GM10248 (cell line): ENCODE measurements at regions not wholly inside any gene's neighbourhood (a gene's known extent, or its start where the extent isn't known, plus 50 kb on each side); places are given as distances from the start of the nearest gene placed in this dataset.

Experiments used
- CTCF ChIA-PET: fragments of 300-600 bp; sonication (Branson Sonifier 250); formaldehyde crosslinking; extraction: SDS; loops from one replicate; lab custom pipeline; 2021; ENCODE audit warnings: antibody characterized with exemption; lab: Yijun Ruan, JAX
- POLR2A ChIA-PET: fragments of 350-650 bp; sonication (Branson Sonifier 250); formaldehyde crosslinking; extraction: SDS; loops from one replicate; lab custom pipeline; 2020; ENCODE audit warnings: antibody characterized with exemption; lab: Yijun Ruan, JAX
- DNase-seq: peaks from one replicate; pipeline ENCODE4 v3.0.0; 2012; ENCODE audit errors: extremely low spot score
- TF ChIP-seq, protein P1 (sequence below): IDR thresholded peaks from 2 replicates; pipeline ENCODE4 v1.5.1; 2012; ENCODE audit warnings: mild to moderate bottlenecking, low read depth; ENCODE audit errors: extremely low read depth, missing control alignments, control extremely low read depth

DNA sequence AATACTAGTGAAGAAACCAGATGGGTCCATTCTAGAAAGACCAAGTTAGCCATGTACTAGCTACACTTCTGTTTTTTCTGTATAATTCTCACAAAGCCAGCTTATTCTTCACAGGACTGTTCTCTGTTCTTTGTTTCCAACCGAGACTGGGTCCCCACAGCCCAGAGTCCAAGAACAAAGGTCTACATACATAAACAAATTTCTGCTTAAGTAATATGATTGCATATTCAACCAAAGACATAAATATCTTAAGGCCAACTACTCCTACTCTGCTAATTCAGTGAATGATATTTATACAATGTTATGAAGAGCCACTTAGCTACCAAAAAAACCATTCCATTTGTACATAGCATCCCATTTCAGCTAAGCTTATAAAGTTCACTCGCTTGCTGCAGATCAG lies 299.8 kb upstream of the CCDC54 start:
- CTCF ChIA-PET, result interaction anchor here (1.1 to 2.3 kb wide), 4 partner anchors 12 to 41 kb away, joined by 3 to 11 read pairs (median 4); no protein-coding TSS in a partner anchor
- TF ChIP-seq, protein P1, sequence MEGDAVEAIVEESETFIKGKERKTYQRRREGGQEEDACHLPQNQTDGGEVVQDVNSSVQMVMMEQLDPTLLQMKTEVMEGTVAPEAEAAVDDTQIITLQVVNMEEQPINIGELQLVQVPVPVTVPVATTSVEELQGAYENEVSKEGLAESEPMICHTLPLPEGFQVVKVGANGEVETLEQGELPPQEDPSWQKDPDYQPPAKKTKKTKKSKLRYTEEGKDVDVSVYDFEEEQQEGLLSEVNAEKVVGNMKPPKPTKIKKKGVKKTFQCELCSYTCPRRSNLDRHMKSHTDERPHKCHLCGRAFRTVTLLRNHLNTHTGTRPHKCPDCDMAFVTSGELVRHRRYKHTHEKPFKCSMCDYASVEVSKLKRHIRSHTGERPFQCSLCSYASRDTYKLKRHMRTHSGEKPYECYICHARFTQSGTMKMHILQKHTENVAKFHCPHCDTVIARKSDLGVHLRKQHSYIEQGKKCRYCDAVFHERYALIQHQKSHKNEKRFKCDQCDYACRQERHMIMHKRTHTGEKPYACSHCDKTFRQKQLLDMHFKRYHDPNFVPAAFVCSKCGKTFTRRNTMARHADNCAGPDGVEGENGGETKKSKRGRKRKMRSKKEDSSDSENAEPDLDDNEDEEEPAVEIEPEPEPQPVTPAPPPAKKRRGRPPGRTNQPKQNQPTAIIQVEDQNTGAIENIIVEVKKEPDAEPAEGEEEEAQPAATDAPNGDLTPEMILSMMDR, result no peak
- POLR2A ChIA-PET, result no interaction called here
- DNase-seq, result no peak

DNA sequence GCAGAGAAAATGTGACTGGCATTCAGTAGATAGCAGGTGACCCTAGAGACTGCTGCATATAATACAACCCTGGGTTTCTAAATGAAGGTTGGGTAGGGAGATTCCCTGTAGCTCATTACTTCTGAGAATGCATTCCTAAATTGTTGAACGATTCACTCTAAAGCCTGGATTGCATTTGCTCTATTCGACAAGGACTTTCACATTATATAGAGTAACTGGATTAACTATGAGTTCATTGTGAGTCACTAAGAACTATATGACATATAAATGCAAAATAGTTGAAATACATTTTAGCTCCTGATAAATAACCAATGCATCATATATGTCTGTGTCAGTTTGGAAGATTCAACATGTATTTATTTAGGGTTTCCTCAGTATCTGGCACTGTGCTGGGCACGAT lies 294.7 kb upstream of the CCDC54 start:
- CTCF ChIA-PET, result interaction anchor here (1.3 kb wide), 2 partner anchors 10 to 14 kb away, joined by 3 to 4 read pairs; no protein-coding TSS in a partner anchor
- TF ChIP-seq, protein P1, result no peak
- POLR2A ChIA-PET, result no interaction called here
- no peak for DNase-seq

DNA sequence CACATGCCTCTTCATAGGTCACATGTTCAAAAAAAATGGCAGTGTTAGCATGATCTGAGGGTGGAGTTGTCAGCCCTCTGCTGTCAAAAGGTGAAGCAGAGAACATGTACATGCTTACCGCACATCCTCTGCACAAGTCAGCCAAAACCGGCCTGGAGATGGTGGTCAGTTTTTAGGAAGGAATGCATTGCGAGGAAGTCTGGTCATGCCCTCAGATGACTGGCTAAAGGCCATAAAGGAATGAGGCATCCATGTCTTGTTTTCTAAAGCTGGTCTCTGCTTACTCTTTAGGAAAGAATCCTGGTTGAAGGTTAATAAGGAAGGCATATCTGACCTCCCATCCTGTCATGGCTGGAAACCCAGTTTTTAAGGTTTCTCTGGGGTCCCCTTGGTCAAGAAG lies 292.0 kb upstream of the CCDC54 start:
- ChIA-PET CTCF (interaction anchor here (1.2 kb wide), 1 partner anchor 21 kb away, joined by 3 read pairs; no protein-coding TSS in a partner anchor), POLR2A (no interaction called here)
- DNase-seq, result no peak
- TF ChIP-seq, protein P1, result no peak

DNA sequence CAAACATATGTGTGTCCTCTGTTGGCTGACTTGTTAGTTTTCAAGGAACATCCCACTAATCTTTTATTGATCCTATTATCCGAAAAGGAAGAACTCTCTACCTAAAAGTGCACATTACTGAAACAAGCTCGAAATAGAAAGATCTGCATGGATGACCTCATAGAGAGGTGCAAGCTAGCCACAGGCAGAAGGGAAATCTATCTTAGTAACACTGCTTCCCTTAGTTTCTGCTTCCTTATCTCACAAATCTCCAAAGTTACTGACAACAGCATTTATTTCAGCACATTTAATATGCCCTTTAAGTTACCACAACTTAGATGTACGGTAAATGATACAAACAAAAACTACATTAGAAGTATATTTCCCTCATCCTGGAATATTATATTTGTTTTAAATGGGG lies 285.1 kb upstream of the CCDC54 start:
- TF ChIP-seq, protein P1, result no peak
- ChIA-PET POLR2A (no interaction called here), CTCF (no interaction called here)
- no peak for DNase-seq

DNA sequence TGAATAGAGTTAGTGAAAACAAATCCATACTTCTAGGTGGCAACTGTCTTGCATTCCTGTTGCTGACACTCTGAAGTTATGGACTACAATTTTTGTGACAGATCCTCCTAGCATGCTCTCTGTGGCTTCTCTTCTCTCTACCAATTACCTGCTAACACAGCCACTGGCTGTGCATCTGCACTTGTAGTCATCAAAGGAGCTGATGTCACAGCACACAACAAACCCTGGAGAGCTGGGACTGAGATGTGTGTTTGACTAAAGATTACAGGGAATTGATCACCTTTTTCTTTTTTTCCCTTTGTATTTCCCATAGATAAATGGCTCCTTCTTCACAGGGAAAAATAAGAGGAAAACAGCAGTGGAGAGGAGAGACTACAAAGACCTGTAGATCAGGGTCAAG lies 278.4 kb upstream of the CCDC54 start:
- ChIA-PET CTCF (interaction anchor here (2.3 kb wide), 1 partner anchor 10 kb away, joined by 8 read pairs; no protein-coding TSS in a partner anchor), POLR2A (no interaction called here)
- TF ChIP-seq, protein P1, result no peak
- DNase-seq, result no peak

DNA sequence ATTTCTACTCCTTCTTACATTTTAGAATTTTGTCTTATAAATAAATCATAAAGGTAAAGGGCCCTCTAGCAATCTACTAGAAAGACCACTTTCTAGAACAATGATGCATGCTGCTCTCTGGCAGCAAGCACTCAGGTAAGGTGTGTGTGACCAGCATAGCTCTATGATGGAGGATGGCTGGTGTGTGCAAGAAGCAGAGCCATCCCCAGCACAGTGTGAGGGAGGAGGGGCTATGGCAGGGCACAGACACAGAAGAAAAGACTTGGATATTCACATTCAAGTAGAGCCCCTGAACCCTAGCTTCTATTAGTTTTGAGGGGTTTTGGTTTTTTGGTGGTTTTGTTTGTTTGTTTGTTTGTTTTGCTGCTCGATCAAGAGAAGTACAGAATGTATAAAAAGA lies 277.1 kb upstream of the CCDC54 start:
- DNase-seq, result no peak
- ChIA-PET CTCF (interaction anchor here (0.9 to 2.3 kb wide), 5 partner anchors 8 to 35 kb away, joined by 3 to 8 read pairs (median 6); no protein-coding TSS in a partner anchor), POLR2A (no interaction called here)
- TF ChIP-seq, protein P1, result no peak
